WTC11 (cell line): ENCODE measurements at regions not wholly inside any gene's neighbourhood (a gene's known extent, or its start where the extent isn't known, plus 50 kb on each side); places are given as distances from the start of the nearest gene placed in this dataset.

ENCODE experiments used
- ATF1 ChIP-seq: sonication (generic); formaldehyde crosslinking; IDR thresholded peaks from 2 replicates; pipeline ENCODE4 v1.8.1; 2023; ENCODE audit warnings: mild to moderate bottlenecking, moderate library complexity, missing genetic modification reagents
- ESRRA ChIP-seq: sonication (generic); formaldehyde crosslinking; IDR thresholded peaks from 2 replicates; pipeline ENCODE4 v1.8.1; 2022; ENCODE audit warnings: mild to moderate bottlenecking, missing genetic modification reagents, borderline replicate concordance
- NR2C2 ChIP-seq: sonication (generic); formaldehyde crosslinking; IDR thresholded peaks from 2 replicates; pipeline ENCODE4 v1.8.0; 2022; ENCODE audit warnings: mild to moderate bottlenecking, missing genetic modification reagents
- RELA ChIP-seq: sonication (generic); formaldehyde crosslinking; IDR thresholded peaks from 2 replicates; pipeline ENCODE4 v1.8.1; 2022; ENCODE audit warnings: missing genetic modification reagents, mild to moderate bottlenecking, borderline replicate concordance
- SP1 ChIP-seq: sonication (generic); formaldehyde crosslinking; conservative IDR thresholded peaks from 2 replicates; pipeline ENCODE4 v1.8.1; 2022; ENCODE audit warnings: missing genetic modification reagents
- ZNF423 ChIP-seq: fragments of 250-450 bp; sonication (Bioruptor Pico); IDR thresholded peaks from 2 replicates; pipeline ENCODE4 v2.1.2; 2022; ENCODE audit warnings: mild to moderate bottlenecking, moderate library complexity
- TF ChIP-seq, protein P1 (sequence below): fragments of 200-600 bp; IDR thresholded peaks from 2 replicates; pipeline ENCODE4 v1.8.0; 2022; ENCODE audit warnings: antibody characterized with exemption
- TF ChIP-seq, protein P2 (sequence below): sonication (generic); formaldehyde crosslinking; IDR thresholded peaks from 2 replicates; pipeline ENCODE4 v1.8.1; 2022; ENCODE audit warnings: missing genetic modification reagents, borderline replicate concordance
- TF ChIP-seq, protein P3 (sequence below): sonication (generic); formaldehyde crosslinking; IDR thresholded peaks from 2 replicates; pipeline ENCODE4 v1.8.1; 2023; ENCODE audit warnings: mild to moderate bottlenecking, missing genetic modification reagents

DNA sequence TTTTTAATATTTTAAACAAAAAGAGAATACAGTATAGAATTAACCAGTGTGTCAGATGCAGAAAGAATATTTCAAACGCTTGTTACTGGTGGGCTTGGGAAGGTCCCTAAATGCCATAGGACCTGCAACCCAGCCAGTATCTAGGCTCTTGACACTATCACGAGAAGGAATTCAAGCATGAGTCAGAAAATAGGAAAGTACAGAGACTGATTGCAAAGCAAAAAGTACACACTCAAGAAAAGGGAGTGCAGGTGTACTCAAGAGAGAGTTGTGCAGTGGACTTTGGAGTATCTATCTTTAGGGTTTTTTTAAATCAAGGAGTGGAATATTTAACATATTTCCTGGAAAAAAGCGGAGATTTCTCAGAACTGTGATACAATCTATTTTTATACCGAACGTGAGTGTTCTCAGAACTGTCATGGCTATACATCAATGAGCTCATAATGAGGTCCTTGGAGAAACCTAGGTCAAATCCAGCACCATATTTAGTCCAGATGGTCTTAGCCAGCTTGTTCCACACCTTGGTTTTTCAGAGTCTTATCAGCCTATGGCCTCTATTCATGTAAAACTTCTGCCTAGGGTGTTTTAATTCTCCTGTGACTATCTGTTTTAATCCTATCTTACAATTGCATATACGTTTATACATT is 291.8 kb upstream of the FAT4 start:
- TF ChIP-seq, protein P1, sequence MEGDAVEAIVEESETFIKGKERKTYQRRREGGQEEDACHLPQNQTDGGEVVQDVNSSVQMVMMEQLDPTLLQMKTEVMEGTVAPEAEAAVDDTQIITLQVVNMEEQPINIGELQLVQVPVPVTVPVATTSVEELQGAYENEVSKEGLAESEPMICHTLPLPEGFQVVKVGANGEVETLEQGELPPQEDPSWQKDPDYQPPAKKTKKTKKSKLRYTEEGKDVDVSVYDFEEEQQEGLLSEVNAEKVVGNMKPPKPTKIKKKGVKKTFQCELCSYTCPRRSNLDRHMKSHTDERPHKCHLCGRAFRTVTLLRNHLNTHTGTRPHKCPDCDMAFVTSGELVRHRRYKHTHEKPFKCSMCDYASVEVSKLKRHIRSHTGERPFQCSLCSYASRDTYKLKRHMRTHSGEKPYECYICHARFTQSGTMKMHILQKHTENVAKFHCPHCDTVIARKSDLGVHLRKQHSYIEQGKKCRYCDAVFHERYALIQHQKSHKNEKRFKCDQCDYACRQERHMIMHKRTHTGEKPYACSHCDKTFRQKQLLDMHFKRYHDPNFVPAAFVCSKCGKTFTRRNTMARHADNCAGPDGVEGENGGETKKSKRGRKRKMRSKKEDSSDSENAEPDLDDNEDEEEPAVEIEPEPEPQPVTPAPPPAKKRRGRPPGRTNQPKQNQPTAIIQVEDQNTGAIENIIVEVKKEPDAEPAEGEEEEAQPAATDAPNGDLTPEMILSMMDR, result no peak
- TF ChIP-seq SP1 (CRISPR knock-in tag) (no peak), NR2C2 (CRISPR knock-in tag) (no peak), RELA (CRISPR knock-in tag) (no peak), ZNF423 (CRISPR knock-in tag) (no peak), ESRRA (no peak), ATF1 (no peak)
- TF ChIP-seq, protein P2, sequence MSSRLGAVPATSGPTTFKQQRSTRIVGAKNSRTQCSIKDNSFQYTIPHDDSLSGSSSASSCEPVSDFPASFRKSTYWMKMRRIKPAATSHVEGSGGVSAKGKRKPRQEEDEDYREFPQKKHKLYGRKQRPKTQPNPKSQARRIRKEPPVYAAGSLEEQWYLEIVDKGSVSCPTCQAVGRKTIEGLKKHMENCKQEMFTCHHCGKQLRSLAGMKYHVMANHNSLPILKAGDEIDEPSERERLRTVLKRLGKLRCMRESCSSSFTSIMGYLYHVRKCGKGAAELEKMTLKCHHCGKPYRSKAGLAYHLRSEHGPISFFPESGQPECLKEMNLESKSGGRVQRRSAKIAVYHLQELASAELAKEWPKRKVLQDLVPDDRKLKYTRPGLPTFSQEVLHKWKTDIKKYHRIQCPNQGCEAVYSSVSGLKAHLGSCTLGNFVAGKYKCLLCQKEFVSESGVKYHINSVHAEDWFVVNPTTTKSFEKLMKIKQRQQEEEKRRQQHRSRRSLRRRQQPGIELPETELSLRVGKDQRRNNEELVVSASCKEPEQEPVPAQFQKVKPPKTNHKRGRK (CRISPR knock-in tag), result no peak
- TF ChIP-seq, protein P3, sequence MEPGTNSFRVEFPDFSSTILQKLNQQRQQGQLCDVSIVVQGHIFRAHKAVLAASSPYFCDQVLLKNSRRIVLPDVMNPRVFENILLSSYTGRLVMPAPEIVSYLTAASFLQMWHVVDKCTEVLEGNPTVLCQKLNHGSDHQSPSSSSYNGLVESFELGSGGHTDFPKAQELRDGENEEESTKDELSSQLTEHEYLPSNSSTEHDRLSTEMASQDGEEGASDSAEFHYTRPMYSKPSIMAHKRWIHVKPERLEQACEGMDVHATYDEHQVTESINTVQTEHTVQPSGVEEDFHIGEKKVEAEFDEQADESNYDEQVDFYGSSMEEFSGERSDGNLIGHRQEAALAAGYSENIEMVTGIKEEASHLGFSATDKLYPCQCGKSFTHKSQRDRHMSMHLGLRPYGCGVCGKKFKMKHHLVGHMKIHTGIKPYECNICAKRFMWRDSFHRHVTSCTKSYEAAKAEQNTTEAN (CRISPR knock-in tag), result no peak
